CD4-positive, alpha-beta T cell treated with Interleukin-15 for 1 hour (primary cell): ENCODE measurements at regions not wholly inside any gene's neighbourhood (a gene's known extent, or its start where the extent isn't known, plus 50 kb on each side); places are given as distances from the start of the nearest gene placed in this dataset.
A peak's percentile ranks its signal among the peaks of the same experiment; 100 is the strongest.

ENCODE experiments used
- DNase-seq: peaks from one replicate; pipeline ENCODE4 v3.0.0-alpha.2; 2020

DNA sequence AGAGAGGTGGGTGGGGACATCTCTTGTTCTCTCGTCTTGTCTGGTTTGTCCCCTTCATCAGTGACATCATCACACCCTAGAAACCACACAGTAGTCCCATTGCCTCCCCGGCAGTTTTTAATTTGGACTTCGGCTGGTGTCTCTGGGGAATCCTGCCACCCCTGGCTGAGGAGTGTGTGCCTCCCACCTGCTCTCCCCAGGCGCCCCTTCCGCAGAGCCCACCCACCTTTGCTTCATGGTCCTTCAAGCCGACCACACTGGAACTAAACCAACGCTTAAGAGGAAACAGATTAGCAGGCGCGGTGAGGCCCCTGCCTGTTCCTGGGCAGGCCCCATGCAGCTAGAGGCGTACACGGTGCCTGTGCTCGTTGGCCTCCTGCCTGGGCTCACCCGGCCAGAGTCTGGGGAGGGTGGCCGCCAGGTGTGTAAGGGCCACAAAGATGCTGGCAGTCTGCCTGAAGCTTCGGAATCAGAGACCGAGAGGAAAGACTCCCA is 107.6 kb upstream of the SPRY4 start:
- DNase-seq: peak; percentile 19

DNA sequence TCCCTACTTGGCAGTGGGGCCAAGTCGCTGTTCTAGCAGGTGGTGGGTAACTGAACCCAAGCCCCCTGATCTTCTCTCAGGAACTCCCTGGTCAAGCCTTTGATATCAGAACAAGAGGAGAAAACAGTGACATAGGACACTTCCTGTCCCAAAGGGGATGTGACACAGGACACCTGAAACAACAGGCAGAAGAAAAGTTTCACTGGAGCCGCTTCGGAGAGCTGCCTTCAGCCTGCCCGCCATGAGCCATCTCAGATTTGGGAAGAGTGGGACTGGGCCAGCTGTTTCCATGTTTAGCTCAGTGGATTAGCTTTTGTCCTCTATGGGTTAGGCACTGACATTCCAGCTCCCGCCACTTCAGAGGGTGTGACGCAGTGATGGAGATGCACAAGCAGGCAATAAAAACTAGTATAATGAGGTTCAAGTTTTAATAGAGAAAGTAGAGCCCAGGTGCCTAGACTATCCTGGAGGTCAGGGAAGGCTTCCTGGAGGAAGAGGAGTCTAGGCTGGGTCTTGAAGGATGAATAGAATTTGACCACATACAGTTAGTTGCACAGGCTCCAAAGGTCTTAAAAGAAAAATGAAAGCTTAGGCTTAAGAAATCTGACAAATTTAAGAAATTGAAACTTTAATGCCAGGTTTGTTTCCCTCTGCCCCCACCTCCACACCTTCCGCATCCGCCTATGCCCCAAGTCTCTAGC is 104.1 kb upstream of the SPRY4 start:
- DNase-seq: no peak

DNA sequence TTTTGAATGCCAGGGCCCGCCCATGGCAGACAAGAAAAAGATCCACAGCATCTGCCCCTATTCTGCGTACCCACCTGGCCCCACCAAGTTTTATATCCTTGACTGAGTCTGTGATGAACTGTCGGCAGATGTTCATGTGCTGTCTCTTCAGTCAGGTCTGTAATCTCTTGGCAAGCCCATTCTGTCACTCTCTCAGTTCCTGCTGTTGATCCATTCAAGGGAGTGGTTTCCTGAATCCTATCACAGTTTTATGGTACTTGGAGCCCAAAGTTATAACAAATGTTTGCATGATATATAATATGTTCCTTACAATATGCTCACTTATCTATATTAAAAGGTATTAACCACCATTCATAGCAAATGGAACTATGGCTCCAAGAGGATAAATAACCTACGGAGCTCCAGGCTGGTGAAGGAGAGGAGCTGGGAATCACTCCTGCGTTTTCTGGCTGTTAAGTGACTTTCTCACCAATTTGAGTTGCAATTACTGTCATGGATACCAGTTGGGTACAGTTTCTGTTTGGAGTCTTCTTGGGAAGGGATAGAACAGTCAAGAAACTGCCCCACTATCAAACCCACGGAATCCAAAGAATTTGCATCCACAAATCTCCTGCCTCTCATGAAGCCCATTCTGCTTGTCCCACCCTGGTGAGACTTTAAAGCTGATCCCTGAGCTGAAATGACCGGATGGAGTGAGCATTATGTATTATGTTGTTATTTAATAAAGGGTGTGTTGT is 103.4 kb upstream of the SPRY4 start:
- DNase-seq: no peak

DNA sequence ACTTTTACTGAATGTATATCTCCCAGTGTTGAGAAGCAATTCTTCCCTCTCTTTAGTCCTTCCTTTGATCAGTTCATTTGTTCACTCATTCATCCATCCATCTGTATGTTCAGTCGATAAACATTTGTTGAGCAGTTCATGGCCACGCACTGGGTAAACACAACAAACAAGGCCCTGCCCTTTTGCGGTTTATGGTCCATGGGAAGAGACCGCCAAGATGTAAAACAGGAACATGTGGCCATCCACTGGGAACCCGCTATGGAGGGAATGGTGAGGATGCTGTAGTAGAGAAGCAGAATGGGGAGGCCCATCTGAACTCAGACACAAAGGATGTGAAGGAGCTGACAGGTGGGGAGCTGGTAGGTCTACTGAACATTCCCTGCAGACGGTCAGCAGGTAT is 102.7 kb upstream of the SPRY4 start:
- DNase-seq: no peak

DNA sequence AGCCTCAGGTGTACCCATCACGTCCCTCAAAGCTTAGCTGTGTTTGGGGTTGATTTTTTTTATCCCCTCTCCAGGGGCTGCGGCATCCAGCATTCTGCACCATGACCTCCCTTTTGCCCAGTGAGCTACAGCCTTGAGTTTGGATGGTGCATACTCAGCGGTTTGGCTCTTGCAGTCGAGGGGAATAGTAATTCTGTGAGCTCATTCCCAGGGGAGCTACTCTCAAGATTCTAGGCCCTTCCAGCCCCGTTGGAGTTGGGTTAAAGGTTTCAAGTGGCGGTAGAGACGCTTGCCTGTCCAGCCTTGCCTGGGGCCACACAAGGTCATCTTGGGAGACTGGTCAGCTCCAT is 102.2 kb upstream of the SPRY4 start:
- DNase-seq: no peak

DNA sequence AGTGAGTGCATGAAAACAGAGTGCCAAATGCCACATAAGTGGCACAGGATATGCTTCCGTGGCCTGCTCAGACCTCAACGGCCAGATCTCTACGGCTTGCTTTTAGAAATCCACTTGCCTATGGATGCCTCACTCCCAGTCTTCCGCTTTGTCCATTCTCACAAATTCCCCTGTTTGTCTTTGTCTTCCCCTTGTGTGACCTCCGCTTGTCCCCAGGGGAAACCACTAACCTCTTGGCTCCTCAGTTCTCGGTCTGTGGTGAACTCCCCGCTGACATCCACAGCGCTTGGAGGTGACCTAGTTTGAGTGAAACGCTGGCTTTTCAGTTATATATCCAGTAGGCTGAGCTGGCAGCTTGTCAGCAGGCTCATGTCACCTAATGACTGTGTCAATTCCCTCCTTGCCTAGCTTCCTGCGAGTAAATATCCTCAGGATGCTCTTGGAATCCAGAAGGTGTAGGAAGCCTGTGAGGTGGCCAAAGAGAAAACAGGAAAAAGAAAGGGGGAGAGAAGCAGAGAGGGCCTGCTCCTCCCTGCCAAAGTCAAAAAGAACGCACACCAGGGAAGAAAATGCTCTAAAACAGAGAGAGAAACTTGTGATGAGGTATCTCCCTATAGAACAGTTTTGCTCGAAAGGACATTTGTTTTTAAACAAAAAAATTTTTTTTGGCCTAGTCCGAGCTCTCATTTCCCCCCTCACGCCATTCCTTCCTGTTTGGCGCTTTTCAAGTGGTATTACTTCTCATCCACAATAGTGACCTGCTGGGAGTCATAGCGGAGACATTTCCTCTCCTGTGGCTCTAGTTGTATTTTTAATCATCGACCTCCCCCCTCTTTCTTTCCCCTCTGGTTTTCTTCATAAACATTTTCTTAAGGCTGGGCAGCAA is 101.6 kb upstream of the SPRY4 start:
- peak; percentile 43 for DNase-seq

DNA sequence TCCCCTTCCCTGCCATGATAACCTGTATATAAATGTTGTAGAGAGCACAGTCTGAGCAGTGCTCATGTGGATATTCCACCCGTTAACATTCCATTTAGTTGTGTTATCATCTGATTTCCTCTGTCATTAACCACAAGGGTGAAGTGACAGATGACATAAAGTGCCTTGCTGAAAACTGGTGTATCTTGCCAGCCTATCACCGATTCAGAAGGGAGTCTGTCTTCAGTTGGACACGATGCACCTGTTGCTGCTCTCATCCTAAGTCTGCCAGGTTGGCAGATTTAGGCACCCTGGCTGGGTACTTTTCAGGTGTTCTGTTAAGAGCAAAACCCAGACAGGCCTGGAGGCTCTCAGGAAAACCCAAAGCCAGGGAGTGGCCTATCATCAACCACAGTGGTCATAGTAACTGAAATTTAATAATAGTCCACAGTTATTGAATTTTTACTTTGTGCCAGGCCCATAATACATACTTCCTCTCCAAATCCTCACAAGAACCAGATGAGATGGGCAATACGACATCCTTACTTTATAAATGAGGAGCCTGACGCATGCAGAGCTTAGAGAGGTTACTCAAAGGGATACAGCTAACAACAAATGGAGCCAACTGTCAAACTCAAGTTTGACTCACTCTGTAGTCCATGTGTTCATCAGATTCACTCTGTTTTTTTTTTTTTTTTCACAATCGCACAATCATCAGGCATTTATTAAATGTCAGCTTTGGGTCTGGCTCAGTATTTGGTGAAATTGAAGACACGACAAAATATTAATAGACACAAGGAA is 100.7 kb upstream of the SPRY4 start:
- DNase-seq: no peak

DNA sequence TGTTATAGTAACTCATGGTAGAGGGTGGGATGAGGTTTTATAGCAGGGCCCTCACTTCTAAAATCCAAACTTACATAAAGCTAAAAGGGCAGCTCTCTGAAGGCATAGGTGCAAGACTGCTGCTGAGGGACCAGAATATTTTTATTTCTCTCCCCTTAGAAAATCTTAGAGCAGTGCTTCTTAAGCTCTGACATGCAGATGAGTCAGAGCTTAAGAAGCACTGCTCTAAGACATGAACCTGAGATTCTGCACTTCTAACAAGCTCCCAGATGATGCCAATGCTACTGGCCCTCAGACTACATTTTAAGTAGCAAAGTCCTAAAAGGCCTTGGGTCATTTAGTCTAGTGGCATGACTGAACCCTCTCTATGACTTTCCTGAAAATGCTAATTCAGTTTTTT is 97.6 kb upstream of the SPRY4 start:
- no peak for DNase-seq

DNA sequence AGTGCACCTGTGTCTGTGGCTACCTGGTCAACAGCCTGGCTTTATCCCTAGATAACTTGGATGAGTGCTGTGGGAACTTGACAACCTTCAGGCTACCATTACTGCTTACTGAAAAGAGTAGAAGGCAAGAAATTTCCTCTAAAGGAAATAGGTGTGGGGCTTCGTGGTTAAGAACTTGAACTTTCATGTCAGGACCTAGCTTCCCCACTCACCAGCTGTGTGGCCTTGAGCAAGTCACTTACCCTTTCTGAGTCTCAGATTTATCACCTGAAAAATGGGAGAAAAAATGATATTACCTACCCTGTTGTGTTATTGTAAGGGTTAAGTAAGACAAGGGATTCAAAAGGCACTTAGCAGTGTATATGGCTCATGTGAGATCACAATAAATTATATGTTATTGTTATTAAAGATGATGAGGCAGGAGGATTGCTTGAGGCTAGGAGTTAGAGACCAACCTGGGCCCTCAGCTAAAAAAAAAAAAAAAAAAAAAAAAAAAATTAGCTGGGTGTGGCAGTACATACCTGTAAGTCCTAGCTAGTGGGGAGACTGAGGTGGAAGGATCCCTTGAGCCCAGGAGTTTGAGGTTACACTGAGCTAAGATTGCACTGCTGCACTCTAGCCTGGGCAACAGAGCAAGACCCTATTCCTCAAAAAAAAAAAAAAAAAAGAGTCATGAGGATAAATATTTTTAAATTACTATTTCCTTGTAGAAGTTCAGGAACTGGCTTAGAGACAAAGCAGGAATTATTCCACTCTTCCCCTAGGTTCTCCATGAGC is 97.0 kb upstream of the SPRY4 start:
- no peak for DNase-seq

DNA sequence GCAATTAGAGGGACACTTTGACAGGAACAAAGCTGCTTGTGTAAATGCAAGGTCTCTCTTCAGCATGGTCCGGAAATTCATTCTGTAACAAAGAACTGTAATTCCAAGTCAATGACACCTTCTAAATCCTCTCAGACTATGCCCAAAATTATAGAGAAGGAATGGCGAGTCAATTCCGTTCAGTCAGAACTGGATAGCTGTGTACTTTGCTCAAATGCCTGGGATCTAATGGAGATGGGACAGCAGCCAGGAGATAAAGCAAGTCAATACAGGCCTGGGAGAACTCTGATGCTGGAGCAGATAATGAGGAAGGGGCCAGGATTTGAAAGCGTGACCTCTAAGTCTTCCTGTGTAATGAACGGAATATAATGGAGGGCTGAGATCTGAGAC is 96.4 kb upstream of the SPRY4 start:
- no peak for DNase-seq

DNA sequence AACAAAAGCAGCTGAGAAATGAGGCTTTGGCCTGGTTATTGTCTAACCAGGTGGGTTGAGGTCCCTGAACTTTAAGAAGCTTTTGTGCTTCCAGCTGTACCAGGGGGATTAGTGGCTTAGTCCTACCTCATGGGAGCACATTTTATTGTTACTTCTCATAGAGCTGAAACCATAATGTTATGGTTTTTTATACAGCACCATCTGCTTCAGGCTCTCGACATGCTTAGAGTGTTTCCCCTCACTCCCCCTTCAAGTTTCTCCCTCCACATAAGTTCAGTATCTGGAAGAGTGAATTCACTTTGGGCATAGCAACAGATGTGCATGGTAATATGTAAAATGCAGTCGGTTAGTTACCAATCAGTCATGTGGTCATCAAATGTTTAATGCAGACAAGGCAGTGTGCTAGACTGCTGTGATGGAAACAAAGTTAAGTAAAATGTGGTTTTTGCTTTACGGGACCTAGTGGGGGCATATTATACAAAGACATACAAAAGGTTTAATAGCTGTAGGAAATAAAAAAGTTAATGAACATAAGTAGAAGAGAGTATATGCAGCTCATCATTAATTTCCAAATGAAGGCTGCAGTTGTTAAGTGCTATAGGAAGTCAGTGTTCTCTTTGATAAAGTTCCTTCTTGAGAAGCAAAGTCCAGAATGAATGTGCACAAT is 95.9 kb upstream of the SPRY4 start:
- DNase-seq: no peak

DNA sequence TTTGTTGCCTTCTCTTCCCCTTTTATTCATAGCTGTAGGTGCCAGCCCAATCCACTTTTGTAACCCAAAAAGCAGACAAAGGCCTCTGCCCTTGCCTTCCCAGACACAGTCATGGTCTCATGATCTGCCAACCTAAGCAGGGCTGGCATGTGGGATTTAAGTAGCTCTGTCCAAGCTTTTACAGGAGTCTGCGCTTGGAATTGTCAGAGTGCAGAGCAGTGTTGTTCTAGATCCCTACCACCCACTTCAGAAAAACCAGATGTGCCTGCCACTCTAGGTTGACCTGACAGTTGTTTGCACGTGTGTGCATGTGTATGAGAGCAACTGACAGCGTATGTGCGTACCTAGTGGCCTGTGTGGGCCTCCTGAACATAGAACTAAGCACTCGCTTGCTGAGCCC is 87.8 kb upstream of the SPRY4 start:
- DNase-seq: no peak

DNA sequence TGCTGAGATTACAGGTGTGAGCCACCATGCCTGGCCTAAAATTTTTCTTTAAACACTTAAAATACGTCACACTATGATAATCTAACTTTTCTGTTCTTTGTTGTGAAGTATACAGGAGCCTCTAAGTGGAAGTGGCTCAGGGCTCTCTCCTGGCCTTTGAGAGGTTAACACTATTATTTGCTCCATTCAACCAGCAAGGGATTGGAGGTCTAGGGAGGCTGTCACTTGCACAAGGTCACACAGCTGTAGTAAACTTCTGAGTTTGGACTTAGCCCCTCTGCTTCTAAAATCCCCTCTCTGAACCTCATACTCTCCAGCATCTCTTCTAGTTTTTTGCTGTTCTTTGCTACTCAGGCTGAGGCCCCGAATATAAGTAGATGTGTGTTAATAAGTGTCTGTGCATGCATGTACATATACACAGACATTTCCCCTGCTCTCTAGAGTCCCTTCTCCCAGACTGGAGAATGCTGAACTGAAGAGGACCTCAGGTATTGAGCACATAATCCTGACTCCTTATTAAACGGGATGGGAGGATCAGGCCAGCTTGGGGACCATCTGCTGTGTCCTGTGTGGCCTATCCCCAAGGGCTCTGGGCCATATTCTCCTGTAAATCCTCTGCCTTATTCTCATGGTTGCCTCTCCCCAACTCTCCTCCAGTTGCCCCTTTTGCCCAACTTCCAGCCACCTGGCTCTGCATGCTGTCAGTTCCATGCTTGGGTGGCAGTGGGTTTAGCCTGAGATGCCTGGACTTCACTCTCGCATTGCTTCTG is 87.0 kb upstream of the SPRY4 start:
- DNase-seq: no peak

DNA sequence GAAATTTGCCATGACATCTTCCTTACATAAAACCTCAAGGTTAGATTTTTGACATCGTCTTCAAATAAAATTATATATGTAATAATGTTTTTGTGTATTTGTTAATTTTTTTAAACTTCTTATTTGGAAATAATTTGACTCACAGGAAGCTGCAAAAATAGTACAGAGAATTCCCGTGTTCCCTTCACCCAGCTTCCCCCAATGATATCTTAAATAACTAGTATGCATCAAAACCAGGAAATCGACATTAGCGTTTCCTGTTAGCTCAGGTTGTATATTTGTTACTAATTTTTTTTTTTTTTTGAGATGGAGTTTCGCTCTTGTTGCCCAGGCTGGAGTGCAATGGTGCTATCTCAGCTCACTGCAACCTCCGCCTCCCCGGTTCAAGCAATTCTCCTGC is 86.3 kb upstream of the SPRY4 start:
- no peak for DNase-seq

DNA sequence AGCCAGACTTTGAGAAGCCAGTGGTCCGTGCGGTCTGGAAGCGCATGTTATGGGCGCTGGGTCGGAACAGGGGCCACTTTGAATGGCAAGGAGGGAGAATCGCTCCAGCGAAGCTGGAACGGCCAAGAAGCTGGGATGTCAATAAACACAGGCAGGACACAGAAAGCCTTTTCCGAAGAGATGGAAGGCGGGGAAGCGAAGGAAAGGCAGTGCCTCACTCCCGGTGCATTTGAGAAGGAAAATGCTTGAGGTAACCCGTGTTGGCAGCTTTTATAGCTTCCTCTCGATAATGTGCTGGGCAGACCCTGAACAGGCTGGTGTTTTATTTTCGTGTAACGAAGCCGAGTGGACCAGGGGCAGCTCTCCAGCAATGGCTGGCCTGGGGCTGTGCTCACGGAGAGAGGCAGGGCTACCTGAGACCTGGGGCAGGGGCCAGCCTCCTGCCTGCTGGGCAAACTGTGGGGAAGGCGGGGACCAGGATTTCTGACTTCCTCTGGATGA is 84.2 kb upstream of the SPRY4 start:
- no peak for DNase-seq

DNA sequence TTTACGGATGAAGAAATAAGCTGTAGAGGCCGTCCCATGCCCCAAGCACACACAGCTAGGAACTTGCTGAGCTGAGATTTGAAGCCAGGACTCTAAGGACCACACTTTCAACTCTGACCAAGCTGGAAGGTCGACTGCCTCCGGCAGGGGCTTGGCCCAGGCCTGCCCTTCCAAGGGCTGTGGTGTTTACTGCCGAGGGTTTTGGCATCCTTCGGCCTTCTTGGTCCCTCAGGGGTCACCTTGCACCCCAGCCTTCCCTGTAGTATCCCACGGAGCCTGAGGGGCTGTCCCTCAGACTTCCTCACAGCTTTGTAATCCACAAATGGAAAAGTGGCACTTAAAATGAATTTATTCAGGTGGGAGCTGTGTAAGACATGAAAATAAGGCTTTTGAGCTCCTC is 83.7 kb upstream of the SPRY4 start:
- DNase-seq: no peak

DNA sequence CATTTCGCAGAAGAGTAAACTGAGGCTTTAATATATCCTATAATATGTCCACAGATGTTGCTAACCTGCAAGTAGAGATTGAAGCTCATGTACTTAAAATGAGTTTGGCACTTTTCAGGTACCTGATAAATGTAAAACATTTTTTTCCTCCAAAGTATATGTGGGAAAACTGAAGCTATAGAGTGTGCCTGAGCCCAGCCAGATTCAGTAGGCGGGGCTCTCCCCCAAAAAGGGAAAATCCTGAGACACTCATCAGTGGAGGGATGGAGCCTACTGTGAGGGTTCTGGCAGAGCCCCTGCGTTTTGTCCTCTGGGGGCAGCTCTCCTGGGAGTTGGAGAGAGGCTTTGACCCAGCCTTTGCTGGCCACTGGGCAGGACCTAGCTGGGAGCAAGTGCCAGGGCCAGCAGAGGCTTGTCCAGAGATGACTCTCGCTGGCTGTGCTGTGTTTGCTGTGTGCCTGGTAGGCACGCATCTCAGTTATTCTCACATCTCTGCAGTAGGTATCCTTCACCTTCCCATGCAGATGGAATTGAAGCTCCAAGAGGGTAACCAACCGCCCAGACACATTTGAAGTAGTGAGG is 81.1 kb upstream of the SPRY4 start:
- DNase-seq: no peak

DNA sequence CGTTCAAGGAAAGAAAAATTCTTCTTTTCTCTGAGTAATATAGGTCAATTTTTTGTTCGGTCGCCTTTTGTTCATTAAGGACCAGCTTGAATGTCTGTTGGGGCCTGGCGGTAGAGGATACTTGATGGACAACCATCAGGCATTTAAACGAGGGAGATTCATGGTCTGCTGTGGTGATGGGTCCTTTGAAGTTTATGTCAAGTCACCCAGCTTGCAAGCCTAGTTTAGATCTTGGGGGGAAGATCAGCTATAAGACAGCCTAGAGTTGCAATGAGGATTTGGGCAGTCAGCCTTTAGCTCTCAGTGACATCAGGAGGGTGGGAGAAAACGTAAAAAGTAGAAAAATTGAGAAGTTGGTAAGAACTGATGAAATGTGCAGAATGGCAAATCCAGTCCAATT is 80.2 kb upstream of the SPRY4 start:
- no peak for DNase-seq

DNA sequence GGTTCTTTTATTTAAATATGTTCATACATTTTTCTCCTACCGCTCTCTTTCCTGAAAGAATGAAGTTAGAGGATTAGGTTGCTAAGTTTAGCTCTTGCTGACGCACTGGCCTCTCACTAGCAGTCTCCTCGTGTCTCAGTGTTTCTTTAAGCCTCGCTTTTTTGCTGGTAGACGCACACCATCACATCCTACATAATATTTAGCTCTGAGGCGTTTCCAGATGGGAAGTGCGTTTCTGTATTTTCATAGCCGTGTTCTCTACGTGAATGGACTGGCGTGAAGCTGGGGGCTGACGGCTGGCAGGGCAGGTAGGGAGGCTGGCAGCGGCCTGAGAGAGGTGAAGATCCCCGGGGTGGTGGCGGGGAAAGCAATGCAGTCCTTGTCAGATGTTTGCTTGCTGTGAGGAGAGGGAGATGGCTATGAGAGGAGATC is 79.2 kb upstream of the SPRY4 start:
- no peak for DNase-seq

DNA sequence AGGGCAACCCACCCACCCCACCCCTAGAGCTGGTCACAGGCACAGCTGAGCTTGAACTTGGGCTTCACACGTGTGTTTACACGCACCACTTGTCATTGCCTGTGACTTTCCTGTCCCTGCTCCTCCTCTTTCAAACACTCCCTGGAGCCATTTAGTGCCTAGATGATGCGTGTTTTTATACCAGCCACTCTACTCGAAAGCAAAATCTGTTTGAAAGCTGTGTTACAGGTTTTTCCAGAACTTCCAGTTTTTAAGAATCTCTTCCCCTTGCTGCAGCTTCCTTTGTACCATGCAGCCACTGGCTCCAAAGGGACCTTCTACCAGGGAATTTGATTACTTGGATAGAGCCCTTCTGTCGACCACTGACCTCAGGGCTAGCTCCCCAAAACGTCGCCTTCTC is 78.8 kb upstream of the SPRY4 start:
- DNase-seq: no peak
